HepG2 (cell line): ENCODE measurements at regions not wholly inside any gene's neighbourhood (a gene's known extent, or its start where the extent isn't known, plus 50 kb on each side); places are given as distances from the start of the nearest gene placed in this dataset.

Source experiments
- ATAC-seq: fragments of 200-7000 bp; cut with Tn5 transposase; 3 replicates; pipeline ENCODE4 v1.9.1; 2020; ENCODE audit warnings: mild to moderate bottlenecking, moderate library complexity
- BruUV-seq: library from RNA; stranded (reverse); fragments of 400-500 nt; replicated peaks from 2 replicates; lab custom pipeline; 2021; lab: Mats Ljungman, UMichigan
- CTCF ChIA-PET: fragments of 300-600 bp; formaldehyde crosslinking; extraction: SDS; loops from one replicate; lab custom pipeline; 2021; ENCODE audit warnings: low total read pairs, inconsistent platforms, low intra/inter-chr PET ratio; lab: Yijun Ruan, JAX
- POLR2A ChIA-PET: fragments of 350-600 bp; sonication (Branson Sonifier 250); formaldehyde crosslinking; loops from one replicate; lab custom pipeline; 2020; ENCODE audit warnings: antibody characterized with exemption, inconsistent platforms; lab: Yijun Ruan, JAX
- DNase-seq: peaks from one replicate; pipeline ENCODE4 v3.0.0-alpha.2; 2015; ENCODE audit warnings: low spot score
- FAIRE-seq: peaks from 3 replicates; lab custom pipeline; 2011; peaks lifted over from hg19 to GRCh38; lab: Jason Lieb, UNC
- H2AFZ ChIP-seq: one replicate; pipeline ENCODE4 v1.6.1; 2011; ENCODE audit warnings: low read length, inconsistent platforms
- H3K27ac ChIP-seq: fragments of 300-600 bp; 3 replicates; pipeline ENCODE4 v1.8.0; 2011; ENCODE audit warnings: mixed run types, mild to moderate bottlenecking, mixed read lengths, low read length, inconsistent platforms; ENCODE audit not compliant: insufficient read depth; ENCODE audit errors: extremely low read length
- H3K27me3 ChIP-seq, 2 experiments: fragments of 200-600 bp in 1 of 2; 2 replicates in 1 of 2; 3 replicates in 1 of 2; pipeline versions ENCODE4 v1.6.0 to v1.8.0; 2011; ENCODE audit warnings: low read length in 2 of 2, mild to moderate bottlenecking in 2 of 2, moderate library complexity in 2 of 2, inconsistent platforms in 1 of 2; ENCODE audit not compliant: insufficient read depth in 2 of 2, control insufficient read depth in 1 of 2
- H3K36me3 ChIP-seq, 2 experiments: fragments of 200-600 bp in 1 of 2; replicated peaks in 1 of 2; 2 replicates in 1 of 2; 3 replicates in 1 of 2; pipeline versions ENCODE4 v1.5.1 to v1.8.0; 2011; ENCODE audit warnings: low read length in 2 of 2, inconsistent platforms in 1 of 2; ENCODE audit not compliant: insufficient read depth in 2 of 2, control insufficient read depth in 1 of 2
- H3K4me1 ChIP-seq: 2 replicates; pipeline ENCODE4 v1.5.1; 2012; ENCODE audit warnings: low read length, inconsistent platforms; ENCODE audit not compliant: insufficient read depth
- H3K4me2 ChIP-seq: 2 replicates; pipeline ENCODE4 v1.6.0; 2011; ENCODE audit warnings: low read depth, low read length, inconsistent platforms
- H3K4me3 ChIP-seq, 3 experiments: fragments of 200-600 bp in 1 of 3; sonication (generic), shearing (Covaris generic) in 1 of 3; replicated peaks in 1 of 3; 2 replicates each; pipeline ENCODE4 v1.5.1; 2011 to 2016; ENCODE audit warnings: low read length in 3 of 3, inconsistent platforms in 2 of 3, low read depth in 2 of 3, mild to moderate bottlenecking in 2 of 3, control low read depth in 1 of 3, mixed read lengths in 1 of 3; ENCODE audit not compliant: insufficient read depth in 1 of 3
- H3K79me2 ChIP-seq: one replicate; pipeline ENCODE4 v1.6.1; 2011; ENCODE audit warnings: low read length, inconsistent platforms; ENCODE audit not compliant: insufficient read depth
- H3K9ac ChIP-seq: 2 replicates; pipeline ENCODE4 v1.6.0; 2011; ENCODE audit warnings: mild to moderate bottlenecking, low read depth, low read length, inconsistent platforms; ENCODE audit not compliant: insufficient read depth
- H3K9me3 ChIP-seq: 2 replicates; pipeline ENCODE4 v1.5.1; 2012; ENCODE audit warnings: mild to moderate bottlenecking, low read length
- H4K20me1 ChIP-seq: 2 replicates; pipeline ENCODE4 v1.6.0; 2011; ENCODE audit warnings: inconsistent platforms, mild to moderate bottlenecking, low read length, moderate library complexity; ENCODE audit not compliant: insufficient read depth
- ATF1 ChIP-seq: IDR thresholded peaks from 2 replicates; pipeline ENCODE4 v1.6.1; 2016; ENCODE audit warnings: mild to moderate bottlenecking, control low read depth
- PAX8 ChIP-seq: sonication (generic); formaldehyde crosslinking; IDR thresholded peaks from 2 replicates; pipeline ENCODE4 v1.8.0; 2022; ENCODE audit warnings: mild to moderate bottlenecking, missing genetic modification reagents, borderline replicate concordance
- ZFP82 ChIP-seq: sonication (generic); formaldehyde crosslinking; IDR thresholded peaks from 2 replicates; pipeline ENCODE4 v1.5.1; 2020; ENCODE audit warnings: mild to moderate bottlenecking, missing genetic modification reagents, borderline replicate concordance
- ZNF3 ChIP-seq: IDR thresholded peaks from 2 replicates; pipeline ENCODE4 v1.7.0; 2017; ENCODE audit warnings: inconsistent platforms
- WGBS: methylation state at CpG from one replicate; pipeline ENCODE4 v1.1.6; 2017; ENCODE audit warnings: low lambda C conversion rate; 5-methylcytosine and 5-hydroxymethylcytosine counted together
- in situ Hi-C: cut with HindIII; loops from 2 replicates; pipeline ENCODE4 v1.10.0; 2017; ENCODE audit warnings: low pct_unique_long_range_greater_than_20kb; ENCODE audit not compliant: extremely low pct_ligation_motif_present
- intact Hi-C: fragments of 100-400 bp; cut with micrococcal nuclease; formaldehyde crosslinking; loops from one replicate; pipeline ENCODE4 v1.10.0; 2022; ENCODE audit not compliant: unreplicated experiment
- TF ChIP-seq, protein P1 (sequence below), 2 experiments: sonication (generic) in 1 of 2; formaldehyde crosslinking in 1 of 2; IDR thresholded peaks; 2 replicates each; pipeline versions ENCODE4 v1.6.1 to v1.9.0; 2014 to 2022; ENCODE audit warnings: antibody characterized with exemption in 1 of 2, borderline replicate concordance in 1 of 2, inconsistent platforms in 1 of 2, low read depth in 1 of 2, missing genetic modification reagents in 1 of 2
- TF ChIP-seq, protein P2 (sequence below): sonication (generic); formaldehyde crosslinking; IDR thresholded peaks from 2 replicates; pipeline ENCODE4 v1.4.0; 2020; ENCODE audit warnings: missing genetic modification reagents, borderline replicate concordance
- TF ChIP-seq, protein P3 (sequence below): fragments of 450-650 bp; IDR thresholded peaks from 2 replicates; pipeline ENCODE4 v1.6.1; 2016

DNA sequence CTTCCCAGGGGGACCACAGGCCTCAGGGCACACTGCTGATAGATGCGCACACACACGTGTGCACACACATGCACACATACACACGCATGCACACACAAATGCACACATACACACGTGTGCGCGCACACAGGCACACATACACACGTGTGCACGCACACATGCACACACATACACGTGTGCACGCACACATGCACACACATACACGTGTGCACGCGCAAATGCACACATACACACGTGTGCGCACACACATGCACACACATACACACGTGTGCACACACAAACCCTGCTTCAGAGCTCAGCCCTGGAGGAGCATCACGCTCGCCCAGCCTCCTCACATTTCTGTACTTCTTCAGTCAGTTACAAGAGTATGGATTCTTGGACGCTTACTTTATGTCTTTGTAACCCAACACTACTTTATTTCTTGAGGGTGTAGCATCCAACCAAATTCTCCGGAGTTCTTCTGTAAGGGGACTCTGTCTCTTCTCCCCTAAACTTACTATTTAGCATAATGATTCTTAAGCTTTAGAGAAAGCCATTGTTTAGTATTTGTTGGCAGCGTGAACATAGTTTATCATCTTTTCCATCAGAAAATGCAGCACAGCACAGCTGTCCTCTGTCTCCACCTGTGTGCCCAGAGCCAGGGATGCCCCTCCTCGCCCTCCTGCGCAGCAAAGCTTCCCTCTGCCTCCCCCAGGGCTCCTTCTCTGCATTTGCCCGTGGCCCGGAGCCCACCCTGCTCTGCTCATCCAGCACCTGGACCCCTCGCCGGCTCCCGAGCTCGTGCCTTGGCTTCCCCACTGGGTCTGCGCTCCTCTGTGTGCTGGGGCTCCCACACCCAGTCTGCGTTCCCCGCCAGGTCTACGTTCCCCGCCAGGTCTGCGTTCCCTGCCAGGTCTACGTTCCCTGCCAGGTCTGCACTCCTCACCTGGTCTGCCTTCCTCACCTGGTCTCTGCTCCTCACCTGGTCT lies 74.4 kb upstream of the CTDP1 start:
- no peak for FAIRE-seq
- CTCF ChIA-PET, result no interaction called here
- no peaks in the 10 kb centered on the region for H3K4me1 ChIP-seq
- in situ Hi-C loops, result no loop called here
- H2AFZ ChIP-seq, result no peak overlapping the region
- H3K9me3 ChIP-seq, result no peaks in the 10 kb centered on the region
- H3K4me2 ChIP-seq, result no peak overlapping the region
- intact Hi-C loops, result no loop called here
- TF ChIP-seq, protein P1, sequence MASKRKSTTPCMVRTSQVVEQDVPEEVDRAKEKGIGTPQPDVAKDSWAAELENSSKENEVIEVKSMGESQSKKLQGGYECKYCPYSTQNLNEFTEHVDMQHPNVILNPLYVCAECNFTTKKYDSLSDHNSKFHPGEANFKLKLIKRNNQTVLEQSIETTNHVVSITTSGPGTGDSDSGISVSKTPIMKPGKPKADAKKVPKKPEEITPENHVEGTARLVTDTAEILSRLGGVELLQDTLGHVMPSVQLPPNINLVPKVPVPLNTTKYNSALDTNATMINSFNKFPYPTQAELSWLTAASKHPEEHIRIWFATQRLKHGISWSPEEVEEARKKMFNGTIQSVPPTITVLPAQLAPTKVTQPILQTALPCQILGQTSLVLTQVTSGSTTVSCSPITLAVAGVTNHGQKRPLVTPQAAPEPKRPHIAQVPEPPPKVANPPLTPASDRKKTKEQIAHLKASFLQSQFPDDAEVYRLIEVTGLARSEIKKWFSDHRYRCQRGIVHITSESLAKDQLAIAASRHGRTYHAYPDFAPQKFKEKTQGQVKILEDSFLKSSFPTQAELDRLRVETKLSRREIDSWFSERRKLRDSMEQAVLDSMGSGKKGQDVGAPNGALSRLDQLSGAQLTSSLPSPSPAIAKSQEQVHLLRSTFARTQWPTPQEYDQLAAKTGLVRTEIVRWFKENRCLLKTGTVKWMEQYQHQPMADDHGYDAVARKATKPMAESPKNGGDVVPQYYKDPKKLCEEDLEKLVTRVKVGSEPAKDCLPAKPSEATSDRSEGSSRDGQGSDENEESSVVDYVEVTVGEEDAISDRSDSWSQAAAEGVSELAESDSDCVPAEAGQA (IDR thresholded peaks at IDR 0.05; ENCODE audit: low read depth), result no peak
- TF ChIP-seq, protein P1 (CRISPR knock-in tag; IDR thresholded peaks at IDR 0.05; ENCODE audit: borderline replicate concordance), result no peak
- TF ChIP-seq, protein P2, sequence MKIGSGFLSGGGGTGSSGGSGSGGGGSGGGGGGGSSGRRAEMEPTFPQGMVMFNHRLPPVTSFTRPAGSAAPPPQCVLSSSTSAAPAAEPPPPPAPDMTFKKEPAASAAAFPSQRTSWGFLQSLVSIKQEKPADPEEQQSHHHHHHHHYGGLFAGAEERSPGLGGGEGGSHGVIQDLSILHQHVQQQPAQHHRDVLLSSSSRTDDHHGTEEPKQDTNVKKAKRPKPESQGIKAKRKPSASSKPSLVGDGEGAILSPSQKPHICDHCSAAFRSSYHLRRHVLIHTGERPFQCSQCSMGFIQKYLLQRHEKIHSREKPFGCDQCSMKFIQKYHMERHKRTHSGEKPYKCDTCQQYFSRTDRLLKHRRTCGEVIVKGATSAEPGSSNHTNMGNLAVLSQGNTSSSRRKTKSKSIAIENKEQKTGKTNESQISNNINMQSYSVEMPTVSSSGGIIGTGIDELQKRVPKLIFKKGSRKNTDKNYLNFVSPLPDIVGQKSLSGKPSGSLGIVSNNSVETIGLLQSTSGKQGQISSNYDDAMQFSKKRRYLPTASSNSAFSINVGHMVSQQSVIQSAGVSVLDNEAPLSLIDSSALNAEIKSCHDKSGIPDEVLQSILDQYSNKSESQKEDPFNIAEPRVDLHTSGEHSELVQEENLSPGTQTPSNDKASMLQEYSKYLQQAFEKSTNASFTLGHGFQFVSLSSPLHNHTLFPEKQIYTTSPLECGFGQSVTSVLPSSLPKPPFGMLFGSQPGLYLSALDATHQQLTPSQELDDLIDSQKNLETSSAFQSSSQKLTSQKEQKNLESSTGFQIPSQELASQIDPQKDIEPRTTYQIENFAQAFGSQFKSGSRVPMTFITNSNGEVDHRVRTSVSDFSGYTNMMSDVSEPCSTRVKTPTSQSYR (CRISPR knock-in tag), result no peak
- TF ChIP-seq ATF1 (no peak), ZNF3 (CRISPR knock-in tag) (no peak), ZFP82 (no peak), PAX8 (CRISPR knock-in tag) (no peak)
- TF ChIP-seq, protein P3, sequence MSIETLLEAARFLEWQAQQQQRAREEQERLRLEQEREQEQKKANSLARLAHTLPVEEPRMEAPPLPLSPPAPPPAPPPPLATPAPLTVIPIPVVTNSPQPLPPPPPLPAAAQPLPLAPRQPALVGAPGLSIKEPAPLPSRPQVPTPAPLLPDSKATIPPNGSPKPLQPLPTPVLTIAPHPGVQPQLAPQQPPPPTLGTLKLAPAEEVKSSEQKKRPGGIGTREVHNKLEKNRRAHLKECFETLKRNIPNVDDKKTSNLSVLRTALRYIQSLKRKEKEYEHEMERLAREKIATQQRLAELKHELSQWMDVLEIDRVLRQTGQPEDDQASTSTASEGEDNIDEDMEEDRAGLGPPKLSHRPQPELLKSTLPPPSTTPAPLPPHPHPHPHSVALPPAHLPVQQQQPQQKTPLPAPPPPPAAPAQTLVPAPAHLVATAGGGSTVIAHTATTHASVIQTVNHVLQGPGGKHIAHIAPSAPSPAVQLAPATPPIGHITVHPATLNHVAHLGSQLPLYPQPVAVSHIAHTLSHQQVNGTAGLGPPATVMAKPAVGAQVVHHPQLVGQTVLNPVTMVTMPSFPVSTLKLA, result peak; percentile 99
- TF ChIP-seq, all 625 proteins: peak for 1
- POLR2A ChIA-PET, result no interaction called here
- H3K4me3 ChIP-seq, result no peak overlapping the region
- H3K27ac ChIP-seq, result no peak overlapping the region
- 44% methylated on average over 32 of the region's 36 CpGs for WGBS
- no TSS peak for BruUV-seq
- DNase-seq (no peak), ATAC-seq (no peak)
- peaks cover 6 to 31% of the 10 kb centered on the region in 2 experiments for H3K27me3 ChIP-seq
- H3K9ac ChIP-seq, result no peak overlapping the region
- H3K36me3 ChIP-seq, result no peaks in the 10 kb centered on the region
- no peaks in the 10 kb centered on the region for H3K79me2 ChIP-seq
- H4K20me1 ChIP-seq, result no peaks in the 10 kb centered on the region
